MM.1S (cell line): ENCODE measurements at regions not wholly inside any gene's neighbourhood (a gene's known extent, or its start where the extent isn't known, plus 50 kb on each side); places are given as distances from the start of the nearest gene placed in this dataset.

Experiments used
- DNase-seq: peaks from one replicate; pipeline ENCODE4 v3.0.0-alpha.2; 2015
- H2AFZ ChIP-seq: fragments of 300-600 bp; sonication (generic); 2 replicates; pipeline ENCODE4 v1.6.0; 2016; ENCODE audit warnings: antibody characterized with exemption, low read length
- H3F3A ChIP-seq: fragments of 300-600 bp; sonication (generic); 2 replicates; pipeline ENCODE4 v1.6.1; 2016; ENCODE audit warnings: mild to moderate bottlenecking, antibody characterized with exemption, low read length, moderate library complexity, mixed read lengths; ENCODE audit not compliant: insufficient read depth
- H3K27ac ChIP-seq: fragments of 300-600 bp; sonication (generic); 2 replicates; pipeline ENCODE4 v1.5.1; 2016; ENCODE audit warnings: mild to moderate bottlenecking, low read length
- H3K27me3 ChIP-seq: fragments of 300-600 bp; sonication (generic); replicated peaks from 2 replicates; pipeline ENCODE4 v1.6.0; 2016; ENCODE audit warnings: low read length; ENCODE audit not compliant: insufficient read depth
- H3K36me3 ChIP-seq: fragments of 300-600 bp; sonication (generic); replicated peaks from 2 replicates; pipeline ENCODE4 v1.6.1; 2016; ENCODE audit warnings: mild to moderate bottlenecking, low read length, mixed read lengths; ENCODE audit not compliant: insufficient read depth
- H3K4me1 ChIP-seq: fragments of 300-600 bp; sonication (generic); 2 replicates; pipeline ENCODE4 v1.6.1; 2016; ENCODE audit warnings: low read length, mixed read lengths
- H3K4me2 ChIP-seq: fragments of 300-600 bp; sonication (generic); 2 replicates; pipeline ENCODE4 v1.6.0; 2016; ENCODE audit warnings: low read depth, low read length
- H3K4me3 ChIP-seq: fragments of 300-600 bp; sonication (generic); 2 replicates; pipeline ENCODE4 v1.5.1; 2016; ENCODE audit warnings: low read length, mixed read lengths
- H3K79me2 ChIP-seq: fragments of 300-600 bp; sonication (generic); 2 replicates; pipeline ENCODE4 v1.6.1; 2016; ENCODE audit warnings: mixed run types, low read length, mixed read lengths
- H3K9ac ChIP-seq: fragments of 300-600 bp; sonication (generic); 2 replicates; pipeline ENCODE4 v1.6.1; 2016; ENCODE audit warnings: low read length, mixed read lengths
- H3K9me2 ChIP-seq: fragments of 300-600 bp; sonication (generic); replicated peaks from 2 replicates; pipeline ENCODE4 v1.6.1; 2016; ENCODE audit warnings: mild to moderate bottlenecking, low read length, mixed read lengths; ENCODE audit not compliant: insufficient read depth
- H3K9me3 ChIP-seq: fragments of 300-600 bp; sonication (generic); replicated peaks from 2 replicates; pipeline ENCODE4 v1.6.1; 2016; ENCODE audit warnings: mild to moderate bottlenecking, low read length, mixed read lengths; ENCODE audit not compliant: insufficient read depth
- H4K20me1 ChIP-seq: fragments of 300-600 bp; sonication (generic); 2 replicates; pipeline ENCODE4 v1.6.1; 2016; ENCODE audit warnings: mild to moderate bottlenecking, low read length, moderate library complexity, mixed read lengths; ENCODE audit not compliant: insufficient read depth
- CTCF ChIP-seq: fragments of 300-600 bp; sonication (generic); IDR thresholded peaks from 2 replicates; pipeline ENCODE4 v1.5.1; 2016; ENCODE audit warnings: antibody characterized with exemption, low read length, mixed read lengths
- EZH2 ChIP-seq: fragments of 300-600 bp; sonication (generic); optimal IDR thresholded peaks from 2 replicates; pipeline ENCODE3; 2017; ENCODE audit warnings: low read depth, mild to moderate bottlenecking, antibody characterized with exemption, low read length, mixed read lengths
- EZH2phosphoT487 ChIP-seq: fragments of 300-600 bp; sonication (generic); IDR thresholded peaks from 2 replicates; pipeline ENCODE4 v1.6.1; 2018; ENCODE audit warnings: antibody characterized with exemption, low read length

DNA sequence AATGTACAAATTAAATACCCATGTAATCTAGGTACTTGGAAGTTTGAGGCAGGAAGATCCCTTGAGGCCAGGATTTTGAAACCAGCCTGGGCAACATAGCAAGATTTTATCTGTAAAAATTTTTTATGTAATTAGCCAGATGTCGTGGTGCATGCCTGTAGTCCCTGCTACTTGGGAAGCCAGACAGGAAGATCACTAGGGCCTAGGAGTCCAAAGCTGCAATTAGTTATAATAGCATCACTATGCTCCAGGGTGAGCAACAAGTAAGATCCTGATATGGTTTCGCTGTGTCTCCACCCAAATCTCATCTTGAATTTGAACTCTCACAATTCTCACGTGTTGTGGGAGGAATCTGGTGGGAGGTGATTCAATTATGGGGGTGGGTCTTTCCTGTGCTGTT lies 535.8 kb downstream of the TENT5A start:
- H3K9me3 ChIP-seq: no peaks in the 10 kb centered on the region

DNA sequence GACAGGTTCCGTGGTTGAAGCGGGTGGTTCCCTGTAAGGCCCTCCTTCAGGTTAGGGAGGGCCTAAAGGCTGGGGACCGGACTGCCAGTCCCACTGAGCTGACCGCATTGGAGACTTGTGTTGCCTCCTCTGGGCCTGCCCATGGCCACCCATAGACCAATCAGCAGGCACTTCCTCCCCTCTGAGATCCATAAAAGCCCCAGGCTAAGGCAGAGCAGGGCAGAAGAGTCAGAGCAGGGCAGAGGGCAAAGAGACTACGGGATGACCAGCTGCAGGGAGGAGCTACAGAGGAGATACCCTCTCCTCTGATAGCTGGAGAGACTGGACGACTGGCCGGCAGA lies 537.4 kb downstream of the TENT5A start:
- Histone ChIP-seq H4K20me1 (no peaks in the 10 kb centered on the region), H3K9me2 (no peaks in the 10 kb centered on the region), H3K4me2 (no peak overlapping the region), H3K27ac (no peak overlapping the region), H3K4me3 (no peak overlapping the region), H3K79me2 (no peaks in the 10 kb centered on the region), H3F3A (no peaks in the 10 kb centered on the region), H3K9me3 (no peaks in the 10 kb centered on the region), H3K27me3 (no peaks in the 10 kb centered on the region), H3K9ac (no peak overlapping the region), H3K36me3 (no peaks in the 10 kb centered on the region), H3K4me1 (no peaks in the 10 kb centered on the region), H2AFZ (no peak overlapping the region)
- TF ChIP-seq CTCF: no peak
- TF ChIP-seq EZH2: no peak
- no peak for TF ChIP-seq EZH2phosphoT487
- no peak for DNase-seq

More for the DNA sequence above, 535.8 kb downstream of the TENT5A start:
- Histone ChIP-seq H3K4me1 (no peaks in the 10 kb centered on the region), H2AFZ (no peak overlapping the region), H3K27me3 (no peaks in the 10 kb centered on the region), H3K79me2 (no peaks in the 10 kb centered on the region), H3K4me2 (no peak overlapping the region), H3K9ac (no peak overlapping the region), H3K36me3 (no peaks in the 10 kb centered on the region), H4K20me1 (no peaks in the 10 kb centered on the region), H3K9me2 (no peaks in the 10 kb centered on the region), H3K27ac (no peak overlapping the region), H3K4me3 (no peak overlapping the region), H3F3A (no peaks in the 10 kb centered on the region)
- DNase-seq: no peak
- TF ChIP-seq EZH2phosphoT487 (no peak), EZH2 (no peak)

- no peak overlapping the region for H3K4me2 ChIP-seq
- H3K4me1 ChIP-seq: no peaks in the 10 kb centered on the region
- H4K20me1 ChIP-seq: no peaks in the 10 kb centered on the region
- no peak overlapping the region for H3K27ac ChIP-seq
- TF ChIP-seq EZH2phosphoT487 (no peak), EZH2 (no peak), CTCF (no peak)
- no peak overlapping the region for H3K4me3 ChIP-seq
- no peaks in the 10 kb centered on the region for H3K27me3 ChIP-seq
- no peaks in the 10 kb centered on the region for H3K9me2 ChIP-seq
- no peak for DNase-seq
- no peaks in the 10 kb centered on the region for H3F3A ChIP-seq
- H3K9me3 ChIP-seq: no peaks in the 10 kb centered on the region
- no peaks in the 10 kb centered on the region for H3K36me3 ChIP-seq
- H2AFZ ChIP-seq: no peak overlapping the region
- no peaks in the 10 kb centered on the region for H3K79me2 ChIP-seq
- H3K9ac ChIP-seq: no peak overlapping the region
Observed at GRCh38 chr6:81214414-81215091, 537.9 kb downstream of the TENT5A start.

GRCh38 chr6:81204731-81205130 lies 547.8 kb downstream of the TENT5A start:
- no peaks in the 10 kb centered on the region; the same call in 1 of the 2 replicates for H3K9me2 ChIP-seq
- no peaks in the 10 kb centered on the region for H3K4me1 ChIP-seq
- no peaks in the 10 kb centered on the region for H3K79me2 ChIP-seq
- no peak overlapping the region for H3K4me2 ChIP-seq
- TF ChIP-seq CTCF (no peak), EZH2phosphoT487 (no peak), EZH2 (no peak)
- H2AFZ ChIP-seq: no peak overlapping the region
- H3K9ac ChIP-seq: no peak overlapping the region
- H4K20me1 ChIP-seq: no peaks in the 10 kb centered on the region
- no peaks in the 10 kb centered on the region for H3K36me3 ChIP-seq
- H3K27me3 ChIP-seq: no peaks in the 10 kb centered on the region
- H3K27ac ChIP-seq: no peak overlapping the region
- no peaks in the 10 kb centered on the region for H3F3A ChIP-seq
- DNase-seq: no peak
- no peaks in the 10 kb centered on the region for H3K9me3 ChIP-seq
- no peak overlapping the region for H3K4me3 ChIP-seq
